GM12878 (cell line): ENCODE measurements at regions not wholly inside any gene's neighbourhood (a gene's known extent, or its start where the extent isn't known, plus 50 kb on each side); places are given as distances from the start of the nearest gene placed in this dataset.

ENCODE experiments used
- EP300 ChIP-seq, 2 experiments: fragments of 150-350 bp in 1 of 2; IDR thresholded peaks; 2 replicates each; pipeline ENCODE4 v1.6.1; 2011 to 2012; ENCODE audit warnings: low read depth in 2 of 2, low read length in 2 of 2, borderline replicate concordance in 1 of 2, improper control_type of control experiment in 1 of 2, inconsistent platforms in 1 of 2; ENCODE audit not compliant: control insufficient read depth in 1 of 2
- JUND ChIP-seq: IDR thresholded peaks from 2 replicates; pipeline ENCODE4 v1.6.1; 2012; ENCODE audit warnings: low read depth, mild to moderate bottlenecking, low read length, improper control_type of control experiment, moderate library complexity
- MAX ChIP-seq: IDR thresholded peaks from 2 replicates; pipeline ENCODE4 v1.6.1; 2012; ENCODE audit warnings: low read depth, low read length, improper control_type of control experiment
- NFIC ChIP-seq: IDR thresholded peaks from 2 replicates; pipeline ENCODE4 v1.6.1; 2012; ENCODE audit warnings: low read depth, mild to moderate bottlenecking, inconsistent platforms, low read length, moderate library complexity
- POLR2A ChIP-seq: IDR thresholded peaks from 2 replicates; pipeline ENCODE4 v1.6.1; 2011; ENCODE audit warnings: low read depth, mild to moderate bottlenecking, low read length
- RBBP5 ChIP-seq: fragments of 200-600 bp; sonication (generic); conservative IDR thresholded peaks from 2 replicates; pipeline ENCODE4 v1.6.1; 2016
- STAT1 ChIP-seq: fragments of 450-650 bp; conservative IDR thresholded peaks from 2 replicates; pipeline ENCODE4 v1.6.1; 2014; ENCODE audit warnings: antibody characterized with exemption, mild to moderate bottlenecking
- YY1 ChIP-seq: IDR thresholded peaks from 2 replicates; pipeline ENCODE4 v1.6.1; 2011; ENCODE audit warnings: low read depth, mild to moderate bottlenecking, low read length
- ZBTB40 ChIP-seq: fragments of 450-650 bp; IDR thresholded peaks from 2 replicates; pipeline ENCODE4 v1.6.1; 2016; ENCODE audit warnings: mild to moderate bottlenecking, moderate library complexity, borderline replicate concordance

- TF ChIP-seq NFIC (no peak), EP300 (IDR thresholded peaks at IDR 0.05; ENCODE audit: borderline replicate concordance in 1 of 2, control insufficient read depth in 1 of 2, low read depth in 2 of 2, low read length in 2 of 2) (no peak), RBBP5 (no peak), MAX (no peak), JUND (no peak), YY1 (no peak), POLR2A (no peak), ZBTB40 (no peak), STAT1 (no peak)
Measured at GRCh38 chr11:116473206-116473769, 299.5 kb downstream of the BUD13 start.
